ENCODE measurements at regions not wholly inside any gene's neighbourhood (a gene's known extent, or its start where the extent isn't known, plus 50 kb on each side); places are given as distances from the start of the nearest gene placed in this dataset.

- DNase-seq (ENCODE audit: low read depth): no peak
Observed at GRCh38 chr4:43345323-43345925, 452.9 kb downstream of the GRXCR1 start.

GRCh38 chr4:43348591-43348990, 456.1 kb downstream of the GRXCR1 start:
- DNase-seq (ENCODE audit: low read depth): no peak

GRCh38 chr4:43351970-43352806, 459.7 kb downstream of the GRXCR1 start:
- no peak for DNase-seq (ENCODE audit: low read depth)

- no peak for DNase-seq (ENCODE audit: low read depth)
Observed at GRCh38 chr4:43352859-43353258, 460.3 kb downstream of the GRXCR1 start.

GRCh38 chr4:43353552-43353951, 461.0 kb downstream of the GRXCR1 start:
- no peak for DNase-seq (ENCODE audit: low read depth)

GRCh38 chr4:43356786-43357185, 464.3 kb downstream of the GRXCR1 start:
- DNase-seq (ENCODE audit: low read depth): no peak

GRCh38 chr4:43357252-43357974, 464.9 kb downstream of the GRXCR1 start:
- DNase-seq (ENCODE audit: low read depth): no peak

GRCh38 chr4:43360296-43360695, 467.8 kb downstream of the GRXCR1 start:
- DNase-seq (ENCODE audit: low read depth): no peak

GRCh38 chr4:43362875-43363636, 470.5 kb downstream of the GRXCR1 start:
- DNase-seq (ENCODE audit: low read depth): no peak

- no peak for DNase-seq (ENCODE audit: low read depth)
Observed at GRCh38 chr4:43369036-43369594, 476.6 kb downstream of the GRXCR1 start.

- DNase-seq (ENCODE audit: low read depth): no peak
Observed at GRCh38 chr4:43373201-43373600, 480.7 kb downstream of the GRXCR1 start.

GRCh38 chr4:43374216-43374751, 481.8 kb downstream of the GRXCR1 start:
- DNase-seq (ENCODE audit: low read depth): no peak

GRCh38 chr4:43379016-43379415, 486.5 kb downstream of the GRXCR1 start:
- DNase-seq (ENCODE audit: low read depth): no peak

GRCh38 chr4:43380093-43380492, 487.6 kb downstream of the GRXCR1 start:
- no peak for DNase-seq (ENCODE audit: low read depth)

GRCh38 chr4:43391069-43391468, 498.6 kb downstream of the GRXCR1 start:
- no peak for DNase-seq (ENCODE audit: low read depth)

- DNase-seq (ENCODE audit: low read depth): peak; percentile 47
Observed at GRCh38 chr4:43394976-43395375, 502.5 kb downstream of the GRXCR1 start.

- no peak for DNase-seq (ENCODE audit: low read depth)
Observed at GRCh38 chr4:43399726-43400125, 507.2 kb downstream of the GRXCR1 start.

- DNase-seq (ENCODE audit: low read depth): no peak
Observed at GRCh38 chr4:43402393-43402792, 509.9 kb downstream of the GRXCR1 start.

GRCh38 chr4:43410636-43411035, 518.1 kb downstream of the GRXCR1 start:
- DNase-seq (ENCODE audit: low read depth): no peak

GRCh38 chr4:43411226-43411625, 518.7 kb downstream of the GRXCR1 start:
- no peak for DNase-seq (ENCODE audit: low read depth)

- DNase-seq (ENCODE audit: low read depth): no peak
Observed at GRCh38 chr4:43423276-43423675, 530.8 kb downstream of the GRXCR1 start.
